ENCODE measurements at regions not wholly inside any gene's neighbourhood (a gene's known extent, or its start where the extent isn't known, plus 50 kb on each side); places are given as distances from the start of the nearest gene placed in this dataset.

DNA sequence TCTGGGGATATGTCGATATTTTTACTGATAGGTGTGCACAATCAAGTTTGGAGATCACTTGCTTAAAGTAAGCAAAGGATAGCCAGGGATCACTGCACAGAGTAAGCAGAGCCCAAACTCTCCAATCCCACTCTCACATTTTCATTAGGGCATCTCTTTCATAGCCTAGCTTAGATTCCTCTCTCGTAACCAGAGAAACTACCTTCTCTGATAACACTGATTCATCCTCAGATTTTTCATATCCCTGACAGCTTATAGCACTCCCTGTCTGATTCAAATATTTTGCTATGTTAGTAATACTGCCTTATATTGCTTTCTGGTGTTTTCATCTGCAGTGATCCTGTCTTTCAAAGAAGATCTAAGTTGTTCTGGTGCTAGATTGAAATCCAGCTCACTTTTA is 123.7 kb downstream of the CBLL2 start:
- no peak for TF ChIP-seq CTCF (IDR thresholded peaks at IDR 0.05)
- TF ChIP-seq ZNF121 (CRISPR knock-in tag; IDR thresholded peaks at IDR 0.05) = no peak

Data from WTC11 (cell line).